ENCODE measurements at regions not wholly inside any gene's neighbourhood (a gene's known extent, or its start where the extent isn't known, plus 50 kb on each side); places are given as distances from the start of the nearest gene placed in this dataset.

DNA sequence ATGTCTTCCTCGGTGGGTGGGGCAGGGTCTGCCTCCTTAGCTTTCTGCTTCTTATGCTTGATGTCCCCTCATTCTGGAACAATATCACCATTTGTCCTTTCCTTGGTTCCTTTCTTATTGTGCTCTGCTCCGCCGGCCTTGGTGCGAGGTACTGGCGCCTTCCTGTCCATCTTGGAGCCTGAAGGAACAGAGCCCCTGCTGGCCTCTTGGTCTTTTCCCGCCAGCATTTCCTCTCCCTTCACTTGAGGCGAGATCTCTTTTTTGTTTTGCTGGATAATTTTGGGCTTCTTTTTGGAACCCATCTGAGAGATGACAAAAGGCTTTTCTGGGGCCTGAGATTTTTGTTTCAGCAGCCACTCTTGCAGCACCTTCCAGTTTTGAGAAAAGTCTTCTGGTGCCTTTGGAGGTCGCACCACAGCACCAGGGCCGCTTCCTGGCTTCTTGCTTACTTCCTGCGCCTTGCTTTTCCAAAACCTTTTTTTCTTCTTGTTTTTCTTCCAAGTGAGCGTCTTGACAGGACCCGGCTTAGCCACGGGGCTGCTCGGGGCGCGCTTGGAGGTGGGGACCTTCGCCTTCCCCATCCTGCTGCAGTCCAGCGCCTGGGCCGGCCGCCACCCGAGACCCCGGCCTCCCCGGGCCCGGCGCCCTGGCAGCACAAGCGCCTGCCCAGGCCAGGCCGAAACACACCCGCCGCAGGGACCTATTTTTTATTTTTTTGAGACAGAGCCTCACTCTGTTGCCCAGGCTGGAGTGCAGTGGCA is 127.1 kb downstream of the KLF13 start:
- TF ChIP-seq, protein P1, sequence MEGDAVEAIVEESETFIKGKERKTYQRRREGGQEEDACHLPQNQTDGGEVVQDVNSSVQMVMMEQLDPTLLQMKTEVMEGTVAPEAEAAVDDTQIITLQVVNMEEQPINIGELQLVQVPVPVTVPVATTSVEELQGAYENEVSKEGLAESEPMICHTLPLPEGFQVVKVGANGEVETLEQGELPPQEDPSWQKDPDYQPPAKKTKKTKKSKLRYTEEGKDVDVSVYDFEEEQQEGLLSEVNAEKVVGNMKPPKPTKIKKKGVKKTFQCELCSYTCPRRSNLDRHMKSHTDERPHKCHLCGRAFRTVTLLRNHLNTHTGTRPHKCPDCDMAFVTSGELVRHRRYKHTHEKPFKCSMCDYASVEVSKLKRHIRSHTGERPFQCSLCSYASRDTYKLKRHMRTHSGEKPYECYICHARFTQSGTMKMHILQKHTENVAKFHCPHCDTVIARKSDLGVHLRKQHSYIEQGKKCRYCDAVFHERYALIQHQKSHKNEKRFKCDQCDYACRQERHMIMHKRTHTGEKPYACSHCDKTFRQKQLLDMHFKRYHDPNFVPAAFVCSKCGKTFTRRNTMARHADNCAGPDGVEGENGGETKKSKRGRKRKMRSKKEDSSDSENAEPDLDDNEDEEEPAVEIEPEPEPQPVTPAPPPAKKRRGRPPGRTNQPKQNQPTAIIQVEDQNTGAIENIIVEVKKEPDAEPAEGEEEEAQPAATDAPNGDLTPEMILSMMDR (IDR thresholded peaks at IDR 0.05; ENCODE audit: insufficient read depth, low read depth, low read length) = no peak
- TF ChIP-seq EZH2 (IDR thresholded peaks at IDR 0.05; ENCODE audit: insufficient read depth, low read length) = no peak
